ENCODE measurements at regions not wholly inside any gene's neighbourhood (a gene's known extent, or its start where the extent isn't known, plus 50 kb on each side); places are given as distances from the start of the nearest gene placed in this dataset.

GRCh38 chr1:113185463-113186104 is 112.6 kb downstream of the LRIG2 start:
- no peak for TF ChIP-seq CTCF (IDR thresholded peaks at IDR 0.05; ENCODE audit: insufficient read depth, low read length, poor library complexity, severe bottlenecking)
- H3K27me3 ChIP-seq (ENCODE audit: control insufficient read depth, insufficient read depth, low read length), result no peaks in the 10 kb centered on the region
- H3K4me3 ChIP-seq (ENCODE audit: low read depth, low read length), result no peak overlapping the region
- H3K36me3 ChIP-seq (ENCODE audit: control insufficient read depth, insufficient read depth, low read length), result no peaks in the 10 kb centered on the region
- DNase-seq (ENCODE audit: low read depth), result no peak

- no peaks in the 10 kb centered on the region for H3K27me3 ChIP-seq (ENCODE audit: control insufficient read depth, insufficient read depth, low read length)
- no peak overlapping the region for H3K4me3 ChIP-seq (ENCODE audit: low read depth, low read length)
- no peak for DNase-seq (ENCODE audit: low read depth)
- H3K36me3 ChIP-seq (ENCODE audit: control insufficient read depth, insufficient read depth, low read length), result no peaks in the 10 kb centered on the region
- no peak for TF ChIP-seq CTCF (IDR thresholded peaks at IDR 0.05; ENCODE audit: insufficient read depth, low read length, poor library complexity, severe bottlenecking)
These were observed 117.1 kb downstream of the LRIG2 start for GRCh38 chr1:113190078-113190477.

GRCh38 chr1:113190930-113191329 is 117.9 kb downstream of the LRIG2 start:
- no peak overlapping the region for H3K4me3 ChIP-seq (ENCODE audit: low read depth, low read length)
- no peak for TF ChIP-seq CTCF (IDR thresholded peaks at IDR 0.05; ENCODE audit: insufficient read depth, low read length, poor library complexity, severe bottlenecking)
- H3K27me3 ChIP-seq (ENCODE audit: control insufficient read depth, insufficient read depth, low read length), result no peaks in the 10 kb centered on the region
- no peaks in the 10 kb centered on the region for H3K36me3 ChIP-seq (ENCODE audit: control insufficient read depth, insufficient read depth, low read length)
- DNase-seq (ENCODE audit: low read depth), result no peak

- TF ChIP-seq CTCF (IDR thresholded peaks at IDR 0.05; ENCODE audit: insufficient read depth, low read length, poor library complexity, severe bottlenecking), result no peak
- H3K27me3 ChIP-seq (ENCODE audit: control insufficient read depth, insufficient read depth, low read length), result no peaks in the 10 kb centered on the region
- H3K36me3 ChIP-seq (ENCODE audit: control insufficient read depth, insufficient read depth, low read length), result no peaks in the 10 kb centered on the region
- H3K4me3 ChIP-seq (ENCODE audit: low read depth, low read length), result no peak overlapping the region
- no peak for DNase-seq (ENCODE audit: low read depth)
These were observed 118.6 kb downstream of the LRIG2 start for GRCh38 chr1:113191579-113192076.

- Histone ChIP-seq H3K36me3 (ENCODE audit: control insufficient read depth, insufficient read depth, low read length) (no peaks in the 10 kb centered on the region), H3K4me3 (ENCODE audit: low read depth, low read length) (no peak overlapping the region), H3K27me3 (ENCODE audit: control insufficient read depth, insufficient read depth, low read length) (no peaks in the 10 kb centered on the region)
- no peak for TF ChIP-seq CTCF (IDR thresholded peaks at IDR 0.05; ENCODE audit: insufficient read depth, low read length, poor library complexity, severe bottlenecking)
- DNase-seq (ENCODE audit: low read depth), result no peak
These were observed 119.2 kb downstream of the LRIG2 start for GRCh38 chr1:113192242-113192641.

GRCh38 chr1:113192980-113193379 is 120.0 kb downstream of the LRIG2 start:
- Histone ChIP-seq H3K4me3 (ENCODE audit: low read depth, low read length) (no peak overlapping the region), H3K27me3 (ENCODE audit: control insufficient read depth, insufficient read depth, low read length) (no peaks in the 10 kb centered on the region), H3K36me3 (ENCODE audit: control insufficient read depth, insufficient read depth, low read length) (no peaks in the 10 kb centered on the region)
- DNase-seq (ENCODE audit: low read depth), result no peak
- no peak for TF ChIP-seq CTCF (IDR thresholded peaks at IDR 0.05; ENCODE audit: insufficient read depth, low read length, poor library complexity, severe bottlenecking)
